Small intestine (tissue), 7 donors: ENCODE measurements at regions not wholly inside any gene's neighbourhood (a gene's known extent, or its start where the extent isn't known, plus 50 kb on each side); places are given as distances from the start of the nearest gene placed in this dataset.
"Not testable (repeated sequence)": the region's sequence is repeated elsewhere in the genome, so short reads cannot be mapped to it uniquely, and the experiment has no call there.

Experiments
- DNase-seq, 2 donors: peaks; one replicate each; pipeline versions ENCODE4 v3.0.0 to v3.0.0-alpha.2; 2013
- FAIRE-seq: peaks from 2 replicates; lab custom pipeline; 2012; peaks lifted over from hg19 to GRCh38; lab: Jason Lieb, UNC
- H3K27ac ChIP-seq, 3 donors: one replicate each; pipeline ENCODE4 v1.5.1; 2013; ENCODE audit warnings: low read length in 2 of 3, mild to moderate bottlenecking in 2 of 3, control low read depth in 1 of 3, inconsistent platforms in 1 of 3, low read depth in 1 of 3, moderate library complexity in 1 of 3
- H3K27me3 ChIP-seq, 3 donors: one replicate each; pipeline ENCODE4 v1.6.1; 2013; ENCODE audit warnings: low read length in 3 of 3, inconsistent platforms in 1 of 3; ENCODE audit not compliant: control insufficient read depth in 3 of 3, insufficient read depth in 3 of 3
- H3K36me3 ChIP-seq, 3 donors: one replicate each; pipeline ENCODE4 v1.6.1; 2013; ENCODE audit warnings: low read length in 3 of 3, inconsistent platforms in 1 of 3, low read depth in 1 of 3, mild to moderate bottlenecking in 1 of 3, moderate library complexity in 1 of 3; ENCODE audit not compliant: control insufficient read depth in 3 of 3, insufficient read depth in 2 of 3
- H3K4me1 ChIP-seq, 3 donors: one replicate each; pipeline ENCODE4 v1.6.1; 2013; ENCODE audit warnings: low read length in 2 of 3, inconsistent platforms in 1 of 3, low read depth in 1 of 3, mild to moderate bottlenecking in 1 of 3, moderate library complexity in 1 of 3; ENCODE audit not compliant: control insufficient read depth in 3 of 3, insufficient read depth in 2 of 3
- H3K4me3 ChIP-seq, 3 donors: one replicate each; pipeline ENCODE4 v1.5.1; 2013; ENCODE audit warnings: low read length in 3 of 3, control low read depth in 1 of 3, inconsistent platforms in 1 of 3, low read depth in 1 of 3, mild to moderate bottlenecking in 1 of 3, moderate library complexity in 1 of 3
- H3K9me3 ChIP-seq, 2 donors: one replicate each; pipeline ENCODE4 v1.6.1; 2013; ENCODE audit warnings: low read depth in 1 of 2, low read length in 1 of 2; ENCODE audit not compliant: control insufficient read depth in 2 of 2, insufficient read depth in 1 of 2
- WGBS, 3 donors: extraction: QIAGEN DNeasy Blood & Tissue Kit; methylation state at CpG; one replicate each; pipeline ENCODE4 v1.1.7; 2013; 5-methylcytosine and 5-hydroxymethylcytosine counted together
- donor health status: healthy with polysubstance abuse.
- donor health status: control.
- donor health status: control.
- donor health status: Bipolar disorder and iron deficiency.
- donor health status: healthy.

DNA sequence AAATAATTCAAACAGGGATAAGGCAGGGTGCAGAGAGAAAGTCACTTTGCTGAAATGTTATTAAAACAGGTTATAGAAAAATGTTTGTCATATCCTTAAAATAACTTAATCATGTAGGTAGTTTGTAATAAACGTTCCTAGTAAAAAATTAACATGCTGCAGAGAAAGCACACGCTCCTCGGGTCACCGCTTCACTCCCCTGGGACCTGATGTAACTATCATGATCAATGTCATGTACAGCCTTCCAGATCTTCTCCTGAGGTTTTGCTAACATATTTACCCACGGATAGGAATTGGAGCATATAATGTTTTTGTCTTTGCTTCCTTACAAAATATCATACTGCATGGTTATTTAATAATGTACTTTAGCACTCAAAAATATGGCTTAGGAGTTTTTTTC is 285.1 kb upstream of the TMEM132C start:
- no peaks in the 10 kb centered on the region for H3K27me3 ChIP-seq
- DNase-seq, result no peak
- no peaks in the 10 kb centered on the region for H3K36me3 ChIP-seq
- peaks cover 0 to 2% of the 10 kb centered on the region in 2 donors for H3K9me3 ChIP-seq
- no peak overlapping the region for H3K4me3 ChIP-seq
- 78 to 81% (median 80%) methylated on average over 5 of the region's 5 CpGs for WGBS, 3 donors
- no peaks in the 10 kb centered on the region for H3K4me1 ChIP-seq
- no peak overlapping the region for H3K27ac ChIP-seq
- no peak for FAIRE-seq

DNA sequence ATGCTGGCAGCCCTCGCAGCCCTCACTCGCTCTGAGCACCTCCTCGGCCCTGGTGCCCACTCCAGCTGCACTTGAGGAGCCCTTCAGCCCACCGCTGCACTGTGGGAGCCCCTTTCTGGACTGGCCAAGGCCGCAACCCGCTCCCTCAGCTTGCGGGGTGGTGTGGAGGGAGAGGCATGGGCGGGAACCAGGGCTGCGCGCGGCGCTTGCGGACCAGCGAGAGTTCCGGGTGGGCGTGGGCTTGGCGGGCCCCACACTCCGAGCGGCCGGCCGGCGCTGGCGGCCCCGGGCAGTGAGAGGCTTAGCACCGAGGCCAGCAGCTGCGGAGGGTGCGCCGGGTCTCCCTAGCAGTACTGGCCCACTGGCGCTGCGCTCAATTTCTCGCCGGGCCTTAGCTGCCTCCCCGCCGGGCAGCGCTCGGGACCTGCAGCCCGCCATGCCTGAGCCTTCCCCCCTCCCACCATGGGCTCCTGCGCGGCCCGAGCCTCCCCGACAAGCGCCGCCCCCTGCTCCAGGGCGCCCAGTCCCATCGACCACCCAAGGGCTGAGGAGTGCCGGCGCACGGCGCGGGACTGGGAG is 283.7 kb upstream of the TMEM132C start:
- not testable (repeated sequence) for H3K36me3 ChIP-seq, FAIRE-seq, H3K27me3 ChIP-seq, H3K4me1 ChIP-seq, H3K9me3 ChIP-seq, DNase-seq, H3K27ac ChIP-seq, H3K4me3 ChIP-seq
- WGBS, 3 donors, result 92 to 96% (median 93%) methylated on average over 38 to 50 of the region's 50 CpGs

DNA sequence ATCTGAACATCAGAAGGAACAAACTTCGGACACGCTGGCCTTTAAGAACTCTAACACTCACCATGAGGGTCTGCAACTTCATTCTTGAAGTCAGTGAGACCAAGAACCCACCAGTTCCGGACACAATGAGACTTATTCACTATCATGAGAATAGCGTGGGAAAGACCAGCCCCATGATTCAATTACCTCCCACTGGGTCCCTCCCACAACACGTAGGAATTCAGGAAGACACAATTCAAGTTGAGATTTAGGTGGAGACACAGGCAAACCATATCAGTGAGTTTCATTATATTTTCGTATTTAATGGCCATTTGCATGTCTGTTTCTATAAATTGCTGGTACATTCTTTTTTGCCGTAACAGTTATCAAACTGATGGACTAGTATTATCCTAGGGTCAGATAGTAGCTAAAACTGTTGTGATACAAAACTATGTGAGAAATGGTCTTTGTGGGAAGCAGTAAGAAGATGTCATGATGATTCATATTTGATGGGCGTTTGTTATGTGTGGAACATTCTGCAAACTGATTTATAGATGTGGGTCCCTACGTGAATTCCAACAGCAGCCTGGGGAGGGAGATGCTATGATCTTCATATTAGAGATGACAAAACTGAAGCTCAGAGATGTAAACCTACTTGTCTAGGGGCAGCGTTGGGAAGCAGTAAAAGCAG is 282.4 kb upstream of the TMEM132C start:
- H3K27me3 ChIP-seq, result no peaks in the 10 kb centered on the region
- no peak overlapping the region for H3K27ac ChIP-seq
- H3K4me1 ChIP-seq, result no peaks in the 10 kb centered on the region
- DNase-seq (no peak), FAIRE-seq (no peak)
- H3K36me3 ChIP-seq, result no peaks in the 10 kb centered on the region
- peaks cover 0 to 2% of the 10 kb centered on the region in 2 donors for H3K9me3 ChIP-seq
- 80 to 85% (median 82%) methylated on average over 10 of the region's 10 CpGs for WGBS, 3 donors
- H3K4me3 ChIP-seq, result no peak overlapping the region

DNA sequence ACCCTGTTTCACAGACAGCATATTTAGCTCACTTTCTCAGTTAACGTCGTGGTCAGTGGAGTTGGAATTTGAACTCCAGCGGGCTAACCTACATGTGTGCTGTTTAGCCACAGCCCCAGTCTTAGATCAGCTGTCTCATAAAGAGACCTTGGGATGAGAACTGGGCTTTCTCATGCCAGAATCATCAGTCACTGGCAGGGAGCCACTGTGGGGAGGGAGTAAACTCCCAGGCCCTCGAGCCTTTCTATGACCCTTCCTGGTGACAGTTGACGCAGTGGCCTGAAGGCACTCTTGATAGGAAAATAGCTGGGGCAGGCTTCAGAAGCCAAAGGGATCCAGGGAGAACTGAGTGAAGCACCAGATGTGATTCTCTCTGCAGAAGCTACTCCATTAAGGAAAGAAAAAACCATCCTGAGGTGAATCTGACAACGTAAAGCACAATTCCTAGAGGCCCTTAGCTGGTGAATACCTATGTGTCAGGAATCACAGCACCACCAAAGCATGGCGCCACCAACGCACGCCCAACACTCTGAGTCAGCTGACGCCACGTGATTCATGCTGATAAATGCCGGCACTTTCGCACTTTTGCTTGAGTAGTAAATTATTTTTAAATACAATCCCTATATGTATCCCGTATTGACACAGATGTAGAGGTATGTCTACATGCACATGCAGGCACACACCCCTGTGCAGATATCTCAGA is 279.6 kb upstream of the TMEM132C start:
- WGBS, 3 donors, result 76 to 81% (median 76%) methylated on average over 14 of the region's 14 CpGs
- FAIRE-seq, result no peak

DNA sequence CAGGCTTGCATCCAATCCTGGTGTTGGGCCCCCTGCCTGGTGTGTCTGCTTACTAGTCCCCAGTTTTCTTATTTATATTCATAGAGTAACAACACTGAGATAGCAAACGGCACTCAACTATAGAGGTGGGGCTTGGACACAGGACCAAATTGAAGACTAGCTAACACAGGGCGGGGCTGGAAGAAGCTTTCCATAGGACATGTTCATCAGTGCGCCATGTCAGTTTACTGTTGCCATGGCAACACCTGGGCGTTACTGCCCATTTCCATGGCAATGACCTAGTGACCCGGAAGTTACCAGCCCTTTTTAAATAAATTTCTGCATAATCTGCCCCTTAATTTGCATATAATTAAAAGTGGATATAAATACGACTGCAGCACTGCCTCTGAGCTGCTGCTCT is 275.5 kb upstream of the TMEM132C start:
- DNase-seq, result no peak

More for the DNA sequence above, 279.6 kb upstream of the TMEM132C start:
- Histone ChIP-seq H3K27ac (no peak overlapping the region), H3K27me3 (no peaks in the 10 kb centered on the region), H3K9me3 (peaks cover 2 to 6% of the 10 kb centered on the region in 2 donors), H3K4me3 (no peak overlapping the region), H3K4me1 (no peaks in the 10 kb centered on the region), H3K36me3 (no peaks in the 10 kb centered on the region)
- no peak for DNase-seq

DNA sequence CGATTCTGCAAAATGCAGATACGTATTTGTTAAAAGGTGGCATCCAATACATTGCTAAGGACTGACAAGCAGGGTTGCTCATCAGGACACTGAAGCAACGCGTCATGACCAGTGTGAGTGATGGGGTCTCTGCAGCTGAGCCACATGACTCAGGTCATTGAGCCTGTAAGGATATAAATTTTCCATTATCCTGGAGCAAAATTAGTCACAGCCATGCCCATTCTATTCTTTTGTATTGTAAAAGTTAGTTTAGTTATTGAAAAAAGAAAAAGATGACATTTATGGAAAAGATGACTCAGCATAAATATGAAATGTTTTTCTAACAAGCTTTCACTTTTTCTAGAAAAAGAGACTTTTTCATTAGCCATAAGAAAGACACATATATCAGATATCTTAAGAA is 268.0 kb upstream of the TMEM132C start:
- FAIRE-seq, result no peak
- Histone ChIP-seq H3K4me3 (no peak overlapping the region), H3K9me3 (peaks cover 0 to 1% of the 10 kb centered on the region in 2 donors), H3K36me3 (no peaks in the 10 kb centered on the region), H3K27ac (no peak overlapping the region), H3K27me3 (no peaks in the 10 kb centered on the region), H3K4me1 (no peaks in the 10 kb centered on the region)
- WGBS, 3 donors, result 84 to 85% (median 85%) methylated on average over 4 of the region's 4 CpGs
- DNase-seq, result no peak

More for the DNA sequence above, 275.5 kb upstream of the TMEM132C start:
- Histone ChIP-seq H3K9me3 (peaks cover 4 to 7% of the 10 kb centered on the region in 2 donors), H3K4me1 (no peaks in the 10 kb centered on the region), H3K27me3 (no peaks in the 10 kb centered on the region), H3K27ac (no peak overlapping the region), H3K4me3 (no peak overlapping the region), H3K36me3 (no peaks in the 10 kb centered on the region)
- FAIRE-seq, result no peak
- 85 to 88% (median 86%) methylated on average over 6 of the region's 6 CpGs for WGBS, 3 donors

DNA sequence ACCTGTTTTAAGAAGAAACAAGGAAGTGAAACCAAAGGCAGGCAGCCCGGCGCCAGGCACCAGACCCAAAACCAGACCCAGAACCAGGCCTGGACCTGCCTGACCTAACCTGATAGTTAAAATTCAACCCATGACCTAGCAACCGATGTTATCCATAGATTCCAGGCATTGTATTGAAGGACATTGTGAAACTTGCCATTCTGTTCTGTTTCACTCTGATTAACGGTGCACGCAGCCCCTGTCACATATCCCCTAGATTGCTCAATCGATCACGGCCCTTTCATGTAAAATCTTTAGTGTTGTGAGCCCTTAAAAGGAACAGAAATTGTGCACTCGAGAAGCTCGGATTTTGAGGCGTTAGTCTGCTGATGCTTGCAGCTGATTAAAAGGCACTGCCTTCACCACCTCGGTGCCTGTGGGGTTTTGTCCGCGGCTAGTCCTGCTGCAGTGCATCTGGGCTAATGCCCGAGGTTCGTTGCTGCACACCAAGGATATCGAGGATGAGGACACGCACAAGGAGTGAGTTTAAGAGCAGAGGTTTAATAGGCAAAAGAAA is 262.5 kb upstream of the TMEM132C start:
- H3K9me3 ChIP-seq, result peaks cover 0 to 3% of the 10 kb centered on the region in 2 donors
- WGBS, 3 donors, result 86 to 87% (median 86%) methylated on average over 17 of the region's 17 CpGs
- no peaks in the 10 kb centered on the region for H3K36me3 ChIP-seq
- no peaks in the 10 kb centered on the region for H3K4me1 ChIP-seq
- H3K4me3 ChIP-seq, result no peak overlapping the region
- no peak overlapping the region for H3K27ac ChIP-seq
- no peak for FAIRE-seq
- no peak for DNase-seq
- no peaks in the 10 kb centered on the region for H3K27me3 ChIP-seq

DNA sequence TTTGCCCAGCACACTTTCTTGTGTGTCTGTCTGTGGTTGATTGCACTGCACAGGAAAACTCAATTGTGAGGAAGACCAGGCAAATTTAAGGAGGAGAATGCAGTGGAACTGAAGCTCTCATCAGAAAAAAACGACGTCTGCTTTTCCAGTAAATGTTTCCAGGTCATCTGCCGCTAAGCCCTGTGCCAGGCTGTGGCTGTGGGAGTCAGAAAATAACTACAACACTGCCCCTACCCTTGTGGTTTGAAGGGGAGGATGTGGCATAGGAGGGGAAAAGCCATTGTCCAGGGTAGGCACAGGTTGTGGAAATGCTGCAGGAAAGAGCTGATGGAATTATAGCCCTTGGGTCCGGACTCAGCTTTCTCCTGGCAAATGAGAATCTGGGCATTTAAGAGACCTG is 259.7 kb upstream of the TMEM132C start:
- no peak overlapping the region for H3K4me3 ChIP-seq
- H3K27me3 ChIP-seq, result no peaks in the 10 kb centered on the region
- DNase-seq (no peak), FAIRE-seq (no peak)
- H3K36me3 ChIP-seq, result no peaks in the 10 kb centered on the region
- WGBS, 3 donors, result 50 to 73% (median 59%) methylated on average over 4 of the region's 4 CpGs
- H3K27ac ChIP-seq, result no peak overlapping the region
- H3K4me1 ChIP-seq, result no peaks in the 10 kb centered on the region
- H3K9me3 ChIP-seq, result peaks cover 0 to 1% of the 10 kb centered on the region in 2 donors
